Adrenal gland (tissue), 9 donors: ENCODE measurements at regions not wholly inside any gene's neighbourhood (a gene's known extent, or its start where the extent isn't known, plus 50 kb on each side); places are given as distances from the start of the nearest gene placed in this dataset.

Experiments used
- DNase-seq, 7 donors: peaks; one replicate each; pipeline ENCODE4 v3.0.0-alpha.2; 2019 to 2020
- H3K27ac ChIP-seq, 5 donors: fragments of 200-600 bp; sonication (generic) in 4 of 5; 1 replicate in 3 of 5; 2 replicates in 2 of 5; pipeline versions ENCODE4 v1.5.1 to v1.8.0; 2016 to 2020; ENCODE audit warnings: mild to moderate bottlenecking in 1 of 5
- H3K27me3 ChIP-seq: fragments of 200-600 bp; 2 replicates; pipeline ENCODE4 v1.8.0; 2021
- H3K36me3 ChIP-seq, 2 donors: fragments of 200-600 bp; replicated peaks in 1 of 2; 1 replicate in 1 of 2; 2 replicates in 1 of 2; pipeline versions ENCODE4 v1.5.1 to v1.8.0; 2018 to 2022
- H3K4me1 ChIP-seq, 2 donors: fragments of 200-600 bp; replicated peaks in 1 of 2; 1 replicate in 1 of 2; 2 replicates in 1 of 2; pipeline versions ENCODE4 v1.5.1 to v1.8.0; 2018 to 2021
- H3K4me3 ChIP-seq, 4 donors: fragments of 200-600 bp; sonication (generic) in 3 of 4; one replicate each; pipeline ENCODE4 v1.5.1; 2016 to 2018
- H3K9me3 ChIP-seq, 3 donors: fragments of 200-600 bp; sonication (generic) in 1 of 3; replicated peaks in 1 of 3; 1 replicate in 2 of 3; 2 replicates in 1 of 3; pipeline versions ENCODE4 v1.5.1 to v1.8.0; 2016 to 2021
- CTCF ChIP-seq, 6 experiments: fragments of 450-650 bp in 4 of 6; fragments of 200-600 bp in 2 of 6; sonication (generic) in 1 of 6; IDR thresholded peaks; 1 replicate in 5 of 6; 2 replicates in 1 of 6; pipeline versions ENCODE4 v1.5.1 to v1.8.0; 2016 to 2021; ENCODE audit warnings: antibody characterized with exemption in 6 of 6, mild to moderate bottlenecking in 2 of 6, moderate library complexity in 1 of 6
- POLR2A ChIP-seq, 2 donors: fragments of 450-650 bp; IDR thresholded peaks; one replicate each; pipeline ENCODE4 v1.6.1; 2017; ENCODE audit warnings: antibody characterized with exemption in 2 of 2, mild to moderate bottlenecking in 2 of 2, moderate library complexity in 1 of 2
- WGBS, 4 donors: extraction: QIAGEN DNeasy Blood & Tissue Kit in 2 of 4; methylation state at CpG; one replicate each; pipeline versions ENCODE4 v1.1.5 to v1.1.7; 2013 to 2017; 5-methylcytosine and 5-hydroxymethylcytosine counted together
- intact Hi-C, 2 donors: fragments of 100-400 bp; cut with DNase I; formaldehyde crosslinking; loops; one replicate each; pipeline versions ENCODE4 v1.14.1 to v1.15.0; 2022 to 2023
- donor health status: healthy with polysubstance abuse.
- donor health status: Bipolar disorder and iron deficiency.
- donor health status: DM: yes; HTN: yes; CAD: no.
- donor health status: DM: no; HTN: no; CAD: no.
- donor health status: DM: no; HTN: no; CAD: no.

GRCh38 chr5:33046091-33046490, 335.0 kb downstream of the NPR3 start:
- TF ChIP-seq CTCF (IDR thresholded peaks at IDR 0.05): no peak
- TF ChIP-seq POLR2A (IDR thresholded peaks at IDR 0.05): no peak
- 68 to 87% (median 82%) methylated on average over 2 of the region's 2 CpGs for WGBS, 4 donors
- DNase-seq: no peak

GRCh38 chr5:33048315-33048714, 337.2 kb downstream of the NPR3 start:
- 80 to 96% (median 91%) methylated on average over 3 of the region's 3 CpGs for WGBS, 4 donors
- intact Hi-C loops: no loop called here
- H3K27me3 ChIP-seq: no peaks in the 10 kb centered on the region
- H3K36me3 ChIP-seq: no peaks in the 10 kb centered on the region
- no peaks in the 10 kb centered on the region for H3K9me3 ChIP-seq
- no peak for DNase-seq
- no peak overlapping the region for H3K4me3 ChIP-seq
- no peak overlapping the region for H3K27ac ChIP-seq
- TF ChIP-seq POLR2A (IDR thresholded peaks at IDR 0.05) (no peak), CTCF (IDR thresholded peaks at IDR 0.05) (no peak)
- no peaks in the 10 kb centered on the region for H3K4me1 ChIP-seq

More at GRCh38 chr5:33046091-33046490, 335.0 kb downstream of the NPR3 start:
- Histone ChIP-seq H3K27me3 (no peaks in the 10 kb centered on the region), H3K36me3 (no peaks in the 10 kb centered on the region), H3K27ac (no peak overlapping the region), H3K9me3 (peaks cover 0 to 2% (median 0%) of the 10 kb centered on the region in 3 donors), H3K4me3 (no peak overlapping the region), H3K4me1 (no peaks in the 10 kb centered on the region)
- intact Hi-C loops: no loop called here

- intact Hi-C loops: no loop called here
- Histone ChIP-seq H3K4me1 (no peaks in the 10 kb centered on the region), H3K27ac (no peak overlapping the region), H3K9me3 (no peaks in the 10 kb centered on the region), H3K27me3 (no peaks in the 10 kb centered on the region), H3K4me3 (no peak overlapping the region), H3K36me3 (no peaks in the 10 kb centered on the region)
- no peak for DNase-seq
- no peak for TF ChIP-seq POLR2A (IDR thresholded peaks at IDR 0.05)
- no peak for TF ChIP-seq CTCF (IDR thresholded peaks at IDR 0.05)
- 84 to 92% (median 88%) methylated on average over 6 of the region's 6 CpGs for WGBS, 4 donors
These were observed 338.2 kb downstream of the NPR3 start for GRCh38 chr5:33049298-33049697.

GRCh38 chr5:33049842-33050241, 338.7 kb downstream of the NPR3 start:
- no peaks in the 10 kb centered on the region for H3K9me3 ChIP-seq
- H3K36me3 ChIP-seq: no peaks in the 10 kb centered on the region
- peak; percentile 52 to 82 (median 75) for DNase-seq
- no peaks in the 10 kb centered on the region for H3K27me3 ChIP-seq
- WGBS, 4 donors: 46 to 66% methylated on average over 2 of the region's 2 CpGs; no CpG with 5 or more reads in 2 of the 4 donors
- no peaks in the 10 kb centered on the region for H3K4me1 ChIP-seq
- no peak overlapping the region for H3K4me3 ChIP-seq
- intact Hi-C loops: no loop called here
- TF ChIP-seq CTCF (IDR thresholded peaks at IDR 0.05): no peak
- no peak for TF ChIP-seq POLR2A (IDR thresholded peaks at IDR 0.05)
- H3K27ac ChIP-seq: no peak overlapping the region
